Hematopoietic multipotent progenitor cell (in vitro differentiated cells): ENCODE measurements at regions not wholly inside any gene's neighbourhood (a gene's known extent, or its start where the extent isn't known, plus 50 kb on each side); places are given as distances from the start of the nearest gene placed in this dataset.
"Not testable (repeated sequence)": the region's sequence is repeated elsewhere in the genome, so short reads cannot be mapped to it uniquely, and the experiment has no call there.

ENCODE experiments used
- DNase-seq, 3 donors: peaks; one replicate each; pipeline ENCODE4 v3.0.0-alpha.2; 2011 to 2015; ENCODE audit warnings: low read depth in 2 of 3, low spot score in 2 of 3

- DNase-seq: no peak
Measured at GRCh38 chr10:36462194-36462593, 663.2 kb upstream of the ANKRD30A start.

GRCh38 chr10:36458437-36458836, 667.0 kb upstream of the ANKRD30A start:
- not testable (repeated sequence) for DNase-seq

- DNase-seq: no peak
Measured at GRCh38 chr10:36457751-36458150, 667.6 kb upstream of the ANKRD30A start.

GRCh38 chr10:36455526-36456133, 669.8 kb upstream of the ANKRD30A start:
- DNase-seq: no peak

GRCh38 chr10:36452851-36453250, 672.5 kb upstream of the ANKRD30A start:
- DNase-seq: no peak

GRCh38 chr10:36451391-36451970, 673.9 kb upstream of the ANKRD30A start:
- no peak for DNase-seq

- no peak for DNase-seq
Measured at GRCh38 chr10:36450380-36450779, 675.0 kb upstream of the ANKRD30A start.

GRCh38 chr10:36448760-36449691, 676.4 kb upstream of the ANKRD30A start:
- no peak for DNase-seq

GRCh38 chr10:36446881-36447280, 678.5 kb upstream of the ANKRD30A start:
- no peak for DNase-seq

GRCh38 chr10:36443233-36443632, 682.2 kb upstream of the ANKRD30A start:
- no peak for DNase-seq

- no peak for DNase-seq
Measured at GRCh38 chr10:36441557-36441956, 683.8 kb upstream of the ANKRD30A start.

- DNase-seq: no peak
Measured at GRCh38 chr10:36440539-36440938, 684.9 kb upstream of the ANKRD30A start.

- DNase-seq: no peak
Measured at GRCh38 chr10:36437367-36437766, 688.0 kb upstream of the ANKRD30A start.

GRCh38 chr10:36428507-36428906, 696.9 kb upstream of the ANKRD30A start:
- DNase-seq: no peak

GRCh38 chr10:36425131-36425797, 700.1 kb upstream of the ANKRD30A start:
- DNase-seq: no peak

- DNase-seq: no peak
Measured at GRCh38 chr10:36424502-36424901, 700.9 kb upstream of the ANKRD30A start.

GRCh38 chr10:36423821-36424248, 701.6 kb upstream of the ANKRD30A start:
- DNase-seq: no peak

- no peak for DNase-seq
Measured at GRCh38 chr10:36421992-36422391, 703.4 kb upstream of the ANKRD30A start.

GRCh38 chr10:36416513-36416912, 708.9 kb upstream of the ANKRD30A start:
- DNase-seq: no peak

GRCh38 chr10:36412942-36413341, 712.5 kb upstream of the ANKRD30A start:
- DNase-seq: no peak

- DNase-seq: not testable (repeated sequence)
Measured at GRCh38 chr10:36400238-36400637, 725.2 kb upstream of the ANKRD30A start.
